ENCODE measurements at regions not wholly inside any gene's neighbourhood (a gene's known extent, or its start where the extent isn't known, plus 50 kb on each side); places are given as distances from the start of the nearest gene placed in this dataset.

- H3K27ac ChIP-seq = no peak overlapping the region
- H3K36me3 ChIP-seq = no peaks in the 10 kb centered on the region
- H3K4me1 ChIP-seq = no peaks in the 10 kb centered on the region
- DNase-seq = no peak
- 73 to 79% (median 76%) methylated on average over 15 to 20 of the region's 20 CpGs for WGBS, 4 donors
- H3K27me3 ChIP-seq = peaks cover 0 to 35% (median 5%) of the 10 kb centered on the region in 9 donors
- no peak overlapping the region for H3K4me3 ChIP-seq
- no peak for ATAC-seq
- TF ChIP-seq CTCF (IDR thresholded peaks at IDR 0.05) = no peak
- no peak for TF ChIP-seq POLR2A (IDR thresholded peaks at IDR 0.05)
- no peaks in the 10 kb centered on the region for H3K9me3 ChIP-seq
- intact Hi-C loops (cut with DNase I) = no loop called here
These were observed 519.0 kb downstream of the TBC1D22A start for GRCh38 chr22:47281126-47282106.

GRCh38 chr22:47280301-47280700 lies 517.9 kb downstream of the TBC1D22A start:
- intact Hi-C loops (cut with DNase I) = no loop called here
- H3K4me1 ChIP-seq = peaks cover 0 to 7% (median 0%) of the 10 kb centered on the region in 12 donors
- 81 to 85% (median 82%) methylated on average over 6 of the region's 6 CpGs for WGBS, 4 donors
- no peaks in the 10 kb centered on the region for H3K9me3 ChIP-seq
- H3K4me3 ChIP-seq = no peak overlapping the region
- H3K36me3 ChIP-seq = no peaks in the 10 kb centered on the region
- no peak overlapping the region for H3K27ac ChIP-seq
- TF ChIP-seq POLR2A (IDR thresholded peaks at IDR 0.05) (no peak), CTCF (IDR thresholded peaks at IDR 0.05) (no peak)
- ATAC-seq (no peak), DNase-seq (no peak)
- H3K27me3 ChIP-seq = peaks cover 0 to 36% (median 5%) of the 10 kb centered on the region in 9 donors

GRCh38 chr22:47279746-47280145 lies 517.3 kb downstream of the TBC1D22A start:
- TF ChIP-seq CTCF (IDR thresholded peaks at IDR 0.05) (no peak), POLR2A (IDR thresholded peaks at IDR 0.05) (no peak)
- no peaks in the 10 kb centered on the region for H3K9me3 ChIP-seq
- no peaks in the 10 kb centered on the region for H3K36me3 ChIP-seq
- H3K4me3 ChIP-seq = no peak overlapping the region
- H3K27me3 ChIP-seq = peaks cover 0 to 36% (median 5%) of the 10 kb centered on the region in 9 donors
- DNase-seq (peak in 1 of 5 donors; percentile 5), ATAC-seq (peak in 1 of 4 donors; percentile 38)
- peaks cover 0 to 7% (median 0%) of the 10 kb centered on the region in 12 donors for H3K4me1 ChIP-seq
- 67 to 76% (median 72%) methylated on average over 10 to 11 of the region's 11 CpGs for WGBS, 4 donors
- intact Hi-C loops (cut with DNase I) = no loop called here
- H3K27ac ChIP-seq = no peak overlapping the region

GRCh38 chr22:47279337-47279736 lies 516.9 kb downstream of the TBC1D22A start:
- ATAC-seq (no peak), DNase-seq (peak in 1 of 5 donors; percentile 14)
- Histone ChIP-seq H3K27me3 (peaks cover 0 to 36% (median 5%) of the 10 kb centered on the region in 9 donors), H3K4me3 (no peak overlapping the region), H3K9me3 (no peaks in the 10 kb centered on the region), H3K27ac (no peak overlapping the region), H3K36me3 (no peaks in the 10 kb centered on the region), H3K4me1 (peaks cover 0 to 7% (median 0%) of the 10 kb centered on the region in 12 donors)
- intact Hi-C loops (cut with DNase I) = no loop called here
- TF ChIP-seq CTCF (IDR thresholded peaks at IDR 0.05) (no peak), POLR2A (IDR thresholded peaks at IDR 0.05) (no peak)
- WGBS, 4 donors = 82 to 91% (median 82%) methylated on average over 8 of the region's 8 CpGs

Data from heart left ventricle (tissue), 16 donors.